Neural cell (in vitro differentiated cells): ENCODE measurements at regions not wholly inside any gene's neighbourhood (a gene's known extent, or its start where the extent isn't known, plus 50 kb on each side); places are given as distances from the start of the nearest gene placed in this dataset.

Experiments used
- H2AFZ ChIP-seq: fragments of 200-600, 300-800 bp; sonication (generic), shearing (Covaris generic); 2 replicates; pipeline ENCODE4 v1.6.0; 2014; ENCODE audit warnings: low read depth, mild to moderate bottlenecking, antibody characterized with exemption, low read length, moderate library complexity
- H3F3A ChIP-seq: fragments of 200-600 bp; shearing (Covaris generic); 2 replicates; pipeline ENCODE4 v1.6.1; 2016; ENCODE audit warnings: mild to moderate bottlenecking, moderate library complexity, mixed read lengths, antibody characterized with exemption, low read length; ENCODE audit not compliant: insufficient read depth, poor library complexity, severe bottlenecking
- H3K27ac ChIP-seq: fragments of 200-600, 300-800 bp; sonication (generic), shearing (Covaris generic); 2 replicates; pipeline ENCODE4 v1.5.1; 2014; ENCODE audit warnings: mild to moderate bottlenecking, low read length, moderate library complexity
- H3K27me3 ChIP-seq: fragments of 300-800, 200-600 bp; sonication (generic), shearing (Covaris generic); 2 replicates; pipeline ENCODE4 v1.6.0; 2014; ENCODE audit warnings: mild to moderate bottlenecking, low read depth, low read length, moderate library complexity; ENCODE audit not compliant: insufficient read depth
- H3K36me3 ChIP-seq: fragments of 300-800, 200-600 bp; sonication (generic), shearing (Covaris generic); 2 replicates; pipeline ENCODE4 v1.5.1; 2014; ENCODE audit warnings: mild to moderate bottlenecking, antibody characterized with exemption, low read length, moderate library complexity; ENCODE audit not compliant: insufficient read depth
- H3K4me2 ChIP-seq: fragments of 300-800, 200-600 bp; sonication (generic), shearing (Covaris generic); 2 replicates; pipeline ENCODE4 v1.6.0; 2014; ENCODE audit warnings: mild to moderate bottlenecking, low read length
- H3K4me3 ChIP-seq: fragments of 300-800, 200-600 bp; sonication (generic), shearing (Covaris generic); 2 replicates; pipeline ENCODE4 v1.5.1; 2014; ENCODE audit warnings: mild to moderate bottlenecking, low read length, moderate library complexity
- H3K79me2 ChIP-seq: fragments of 200-600 bp; shearing (Covaris generic); replicated peaks from 2 replicates; pipeline ENCODE4 v1.6.0; 2014; ENCODE audit warnings: mild to moderate bottlenecking, low read length, moderate library complexity; ENCODE audit not compliant: insufficient read depth
- H3K9ac ChIP-seq: fragments of 300-800, 200-600 bp; sonication (generic), shearing (Covaris generic); 2 replicates; pipeline ENCODE4 v1.6.1; 2016; ENCODE audit warnings: mild to moderate bottlenecking, low read length, mixed read lengths
- H3K9me2 ChIP-seq: fragments of 200-600 bp; shearing (Covaris generic); 2 replicates; pipeline ENCODE4 v1.6.1; 2016; ENCODE audit warnings: mild to moderate bottlenecking, low read length, mixed read lengths; ENCODE audit not compliant: insufficient read depth
- H3K9me3 ChIP-seq: fragments of 200-600, 300-800 bp; sonication (generic), shearing (Covaris generic); 2 replicates; pipeline ENCODE4 v1.6.1; 2016; ENCODE audit warnings: mild to moderate bottlenecking, mixed run types, low read length, moderate library complexity, mixed read lengths
- H4K20me1 ChIP-seq: fragments of 200-600 bp; shearing (Covaris generic); 2 replicates; pipeline ENCODE4 v1.6.1; 2016; ENCODE audit warnings: mild to moderate bottlenecking, mixed run types; ENCODE audit not compliant: insufficient read depth
- EP300 ChIP-seq: fragments of 450-650 bp; conservative IDR thresholded peaks from 2 replicates; pipeline ENCODE4 v1.6.1; 2014; ENCODE audit warnings: antibody characterized with exemption, mild to moderate bottlenecking, moderate library complexity; ENCODE audit not compliant: poor library complexity, severe bottlenecking
- EZH2 ChIP-seq: fragments of 200-600, 300-800 bp; shearing (Covaris generic), sonication (generic); IDR thresholded peaks from 2 replicates; pipeline ENCODE4 v1.6.1; 2014; ENCODE audit warnings: antibody characterized with exemption, low read length, borderline replicate concordance, mild to moderate bottlenecking; ENCODE audit not compliant: insufficient read depth, poor library complexity, severe bottlenecking
- MXI1 ChIP-seq: fragments of 450-650 bp; conservative IDR thresholded peaks from 2 replicates; pipeline ENCODE4 v1.6.1; 2014; ENCODE audit warnings: antibody characterized with exemption, mild to moderate bottlenecking; ENCODE audit not compliant: poor library complexity, severe bottlenecking
- POLR2AphosphoS5 ChIP-seq: IDR thresholded peaks from 2 replicates; pipeline ENCODE4 v1.6.1; 2012
- RAD21 ChIP-seq: fragments of 450-650 bp; conservative IDR thresholded peaks from 2 replicates; pipeline ENCODE4 v1.6.1; 2014; ENCODE audit warnings: antibody characterized with exemption, mild to moderate bottlenecking, moderate library complexity
- SMC3 ChIP-seq: fragments of 450-650 bp; conservative IDR thresholded peaks from 2 replicates; pipeline ENCODE4 v1.6.1; 2014; ENCODE audit warnings: antibody characterized with exemption, mild to moderate bottlenecking, moderate library complexity; ENCODE audit not compliant: poor library complexity
- TAF1 ChIP-seq: IDR thresholded peaks from 2 replicates; pipeline ENCODE4 v1.6.1; 2012; ENCODE audit warnings: low read depth
- TF ChIP-seq, protein P1 (sequence below): IDR thresholded peaks from 2 replicates; pipeline ENCODE4 v1.6.1; 2012; ENCODE audit warnings: borderline replicate concordance
- TF ChIP-seq, protein P2 (sequence below): fragments of 450-650 bp; IDR thresholded peaks from 2 replicates; pipeline ENCODE4 v1.5.1; 2014; ENCODE audit warnings: antibody characterized with exemption, mild to moderate bottlenecking, moderate library complexity; ENCODE audit not compliant: poor library complexity, severe bottlenecking

DNA sequence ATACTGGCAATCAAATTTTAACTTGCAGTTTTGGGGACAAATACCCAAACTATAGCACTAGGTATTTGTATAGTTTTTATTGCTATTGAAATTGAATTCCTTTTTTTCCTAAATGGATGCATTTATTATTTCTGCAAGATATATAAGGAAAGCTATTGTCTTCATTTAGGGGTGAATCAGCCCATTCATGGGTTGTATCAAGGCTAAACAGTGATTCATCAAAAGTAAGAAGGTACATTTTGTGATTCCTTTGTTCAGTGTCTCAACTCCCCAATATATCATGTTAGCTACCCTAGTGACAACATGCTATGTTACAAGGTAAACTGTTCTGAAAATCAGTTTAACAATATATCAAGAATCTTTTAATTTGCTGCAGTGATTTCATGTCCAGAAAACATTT is 185.7 kb downstream of the PLK2 start:
- TF ChIP-seq TAF1 (no peak), EP300 (no peak), EZH2 (no peak), SMC3 (no peak), MXI1 (no peak), POLR2AphosphoS5 (no peak), RAD21 (no peak)
- TF ChIP-seq, protein P1, sequence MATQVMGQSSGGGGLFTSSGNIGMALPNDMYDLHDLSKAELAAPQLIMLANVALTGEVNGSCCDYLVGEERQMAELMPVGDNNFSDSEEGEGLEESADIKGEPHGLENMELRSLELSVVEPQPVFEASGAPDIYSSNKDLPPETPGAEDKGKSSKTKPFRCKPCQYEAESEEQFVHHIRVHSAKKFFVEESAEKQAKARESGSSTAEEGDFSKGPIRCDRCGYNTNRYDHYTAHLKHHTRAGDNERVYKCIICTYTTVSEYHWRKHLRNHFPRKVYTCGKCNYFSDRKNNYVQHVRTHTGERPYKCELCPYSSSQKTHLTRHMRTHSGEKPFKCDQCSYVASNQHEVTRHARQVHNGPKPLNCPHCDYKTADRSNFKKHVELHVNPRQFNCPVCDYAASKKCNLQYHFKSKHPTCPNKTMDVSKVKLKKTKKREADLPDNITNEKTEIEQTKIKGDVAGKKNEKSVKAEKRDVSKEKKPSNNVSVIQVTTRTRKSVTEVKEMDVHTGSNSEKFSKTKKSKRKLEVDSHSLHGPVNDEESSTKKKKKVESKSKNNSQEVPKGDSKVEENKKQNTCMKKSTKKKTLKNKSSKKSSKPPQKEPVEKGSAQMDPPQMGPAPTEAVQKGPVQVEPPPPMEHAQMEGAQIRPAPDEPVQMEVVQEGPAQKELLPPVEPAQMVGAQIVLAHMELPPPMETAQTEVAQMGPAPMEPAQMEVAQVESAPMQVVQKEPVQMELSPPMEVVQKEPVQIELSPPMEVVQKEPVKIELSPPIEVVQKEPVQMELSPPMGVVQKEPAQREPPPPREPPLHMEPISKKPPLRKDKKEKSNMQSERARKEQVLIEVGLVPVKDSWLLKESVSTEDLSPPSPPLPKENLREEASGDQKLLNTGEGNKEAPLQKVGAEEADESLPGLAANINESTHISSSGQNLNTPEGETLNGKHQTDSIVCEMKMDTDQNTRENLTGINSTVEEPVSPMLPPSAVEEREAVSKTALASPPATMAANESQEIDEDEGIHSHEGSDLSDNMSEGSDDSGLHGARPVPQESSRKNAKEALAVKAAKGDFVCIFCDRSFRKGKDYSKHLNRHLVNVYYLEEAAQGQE: no peak
- TF ChIP-seq, protein P2, sequence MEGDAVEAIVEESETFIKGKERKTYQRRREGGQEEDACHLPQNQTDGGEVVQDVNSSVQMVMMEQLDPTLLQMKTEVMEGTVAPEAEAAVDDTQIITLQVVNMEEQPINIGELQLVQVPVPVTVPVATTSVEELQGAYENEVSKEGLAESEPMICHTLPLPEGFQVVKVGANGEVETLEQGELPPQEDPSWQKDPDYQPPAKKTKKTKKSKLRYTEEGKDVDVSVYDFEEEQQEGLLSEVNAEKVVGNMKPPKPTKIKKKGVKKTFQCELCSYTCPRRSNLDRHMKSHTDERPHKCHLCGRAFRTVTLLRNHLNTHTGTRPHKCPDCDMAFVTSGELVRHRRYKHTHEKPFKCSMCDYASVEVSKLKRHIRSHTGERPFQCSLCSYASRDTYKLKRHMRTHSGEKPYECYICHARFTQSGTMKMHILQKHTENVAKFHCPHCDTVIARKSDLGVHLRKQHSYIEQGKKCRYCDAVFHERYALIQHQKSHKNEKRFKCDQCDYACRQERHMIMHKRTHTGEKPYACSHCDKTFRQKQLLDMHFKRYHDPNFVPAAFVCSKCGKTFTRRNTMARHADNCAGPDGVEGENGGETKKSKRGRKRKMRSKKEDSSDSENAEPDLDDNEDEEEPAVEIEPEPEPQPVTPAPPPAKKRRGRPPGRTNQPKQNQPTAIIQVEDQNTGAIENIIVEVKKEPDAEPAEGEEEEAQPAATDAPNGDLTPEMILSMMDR: no peak
- H3K27me3 ChIP-seq: no peaks in the 10 kb centered on the region
- no peak overlapping the region for H3K4me3 ChIP-seq
- no peaks in the 10 kb centered on the region for H3K79me2 ChIP-seq
- H3K36me3 ChIP-seq: no peaks in the 10 kb centered on the region
- H3K9me2 ChIP-seq: no peaks in the 10 kb centered on the region
- H3K9ac ChIP-seq: no peak overlapping the region
- no peak overlapping the region for H3K27ac ChIP-seq
- H3F3A ChIP-seq: no peaks in the 10 kb centered on the region
- H3K4me2 ChIP-seq: no peak overlapping the region
- no peaks in the 10 kb centered on the region for H3K9me3 ChIP-seq
- H4K20me1 ChIP-seq: no peaks in the 10 kb centered on the region
- no peak overlapping the region for H2AFZ ChIP-seq

DNA sequence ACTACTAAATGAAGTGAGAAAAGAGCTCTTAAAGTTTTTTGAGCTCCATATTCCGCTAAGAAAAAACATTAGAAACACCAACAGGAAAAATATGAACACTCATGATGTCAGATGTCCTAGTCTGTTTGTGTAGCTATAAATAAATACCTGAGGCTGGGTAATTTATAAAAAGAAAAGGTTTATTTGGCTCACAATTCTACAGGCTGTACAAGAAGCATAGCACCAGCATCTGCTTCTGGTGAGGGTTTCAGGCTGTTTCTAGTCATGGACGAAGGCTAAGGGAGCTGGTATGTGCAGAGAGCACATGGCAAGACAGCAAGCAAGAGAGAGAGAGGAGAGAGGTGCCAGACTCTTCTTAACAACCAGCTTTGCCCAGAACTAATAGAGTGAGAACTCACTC is 186.2 kb downstream of the PLK2 start:
- Histone ChIP-seq H3K27me3 (no peaks in the 10 kb centered on the region), H3K9ac (no peak overlapping the region), H3K27ac (no peak overlapping the region), H3K9me3 (no peaks in the 10 kb centered on the region), H3K4me2 (no peak overlapping the region), H2AFZ (no peak overlapping the region), H3K9me2 (no peaks in the 10 kb centered on the region), H3K36me3 (no peaks in the 10 kb centered on the region), H3K79me2 (no peaks in the 10 kb centered on the region), H4K20me1 (no peaks in the 10 kb centered on the region), H3K4me3 (no peak overlapping the region), H3F3A (no peaks in the 10 kb centered on the region)
- TF ChIP-seq SMC3: no peak
- TF ChIP-seq, protein P1: no peak
- TF ChIP-seq EZH2: no peak
- TF ChIP-seq, protein P2: no peak
- no peak for TF ChIP-seq MXI1
- TF ChIP-seq TAF1: no peak
- TF ChIP-seq EP300: no peak
- TF ChIP-seq POLR2AphosphoS5: no peak
- TF ChIP-seq RAD21: no peak
